ENCODE measurements at regions not wholly inside any gene's neighbourhood (a gene's known extent, or its start where the extent isn't known, plus 50 kb on each side); places are given as distances from the start of the nearest gene placed in this dataset.

- Mint-ChIP-seq H3K9me3 (no peaks in the 10 kb centered on the region), H3K4me3 (no peak overlapping the region), H3K27ac (no peak overlapping the region), H3K4me1 (ENCODE audit: low read depth) (no peaks in the 10 kb centered on the region), H3K36me3 (ENCODE audit: low read depth) (no peaks in the 10 kb centered on the region), H3K27me3 (no peaks in the 10 kb centered on the region)
- intact Hi-C loops (cut with micrococcal nuclease), result no loop called here
- ChIA-PET POLR2A (no interaction called here), CTCF (no interaction called here)
- no peak for TF ChIP-seq CTCF (IDR thresholded peaks at IDR 0.05)
- ATAC-seq (no peak), DNase-seq (no peak)
These were observed 228.8 kb downstream of the ETAA1 start for GRCh38 chr2:67625690-67626475.

DNA sequence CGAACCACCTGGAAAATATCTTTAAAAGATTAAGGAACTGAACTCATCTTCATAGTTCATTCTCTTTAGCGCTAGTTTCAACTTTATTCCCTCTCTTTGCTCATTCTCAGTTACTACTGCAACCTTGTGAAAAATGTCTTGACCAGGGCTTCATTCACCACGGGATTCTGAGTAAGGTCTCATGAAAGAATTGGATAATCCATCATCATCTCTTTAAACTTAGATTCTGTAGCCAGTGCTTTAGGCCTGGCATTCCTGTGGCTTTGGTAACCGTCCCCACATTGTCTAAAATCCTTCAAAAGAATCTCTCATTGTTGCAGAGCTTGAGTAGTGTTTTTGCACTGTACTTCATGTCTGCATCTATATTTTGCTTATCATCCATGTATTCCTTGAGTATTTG lies 229.5 kb downstream of the ETAA1 start:
- H3K36me3 Mint-ChIP-seq (ENCODE audit: low read depth), result no peaks in the 10 kb centered on the region
- intact Hi-C loops (cut with micrococcal nuclease), result no loop called here
- no peak overlapping the region for H3K4me3 Mint-ChIP-seq
- H3K9me3 Mint-ChIP-seq, result no peaks in the 10 kb centered on the region
- no peak overlapping the region for H3K27ac Mint-ChIP-seq
- no peak for TF ChIP-seq CTCF (IDR thresholded peaks at IDR 0.05)
- ATAC-seq (no peak), DNase-seq (no peak)
- no peaks in the 10 kb centered on the region for H3K27me3 Mint-ChIP-seq
- CTCF ChIA-PET, result no interaction called here
- H3K4me1 Mint-ChIP-seq (ENCODE audit: low read depth), result no peaks in the 10 kb centered on the region
- POLR2A ChIA-PET, result no interaction called here

DNA sequence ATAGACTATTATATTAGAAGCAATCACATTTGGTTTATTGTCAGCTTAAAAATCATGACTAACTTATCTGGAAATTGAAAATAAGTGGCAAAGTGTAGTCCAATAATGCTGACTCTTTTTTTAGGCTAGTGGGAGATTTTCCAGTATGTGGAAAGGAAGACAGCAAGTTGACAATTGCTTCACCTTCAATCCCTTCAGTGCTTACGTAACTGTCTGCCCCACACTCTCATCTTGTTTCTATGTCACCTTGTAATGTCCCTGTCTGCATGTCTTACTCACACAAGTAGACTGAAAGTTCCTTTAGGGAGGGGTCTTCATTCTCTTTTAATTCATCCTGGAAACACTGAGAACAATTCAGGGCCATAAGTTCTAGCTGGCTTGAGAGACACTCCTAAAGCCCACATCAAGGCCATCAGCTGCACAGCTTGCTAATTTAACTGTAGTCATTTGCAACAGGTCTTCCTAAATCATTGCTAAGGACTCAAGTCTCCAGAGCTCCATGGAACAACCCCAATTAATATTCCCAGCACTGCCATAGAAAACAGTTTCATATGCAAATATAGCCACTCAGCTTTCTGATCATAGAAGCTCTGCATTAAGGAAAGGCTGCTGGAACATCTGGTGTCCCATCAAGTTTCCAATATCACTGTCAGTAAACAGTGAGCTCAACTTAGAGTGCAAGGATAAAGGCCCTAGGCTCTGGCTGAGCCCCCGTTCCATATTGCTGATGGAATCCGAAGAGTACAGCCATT lies 230.5 kb downstream of the ETAA1 start:
- DNase-seq, result no peak
- Mint-ChIP-seq H3K27me3 (no peaks in the 10 kb centered on the region), H3K36me3 (ENCODE audit: low read depth) (no peaks in the 10 kb centered on the region), H3K4me3 (no peak overlapping the region), H3K27ac (no peak overlapping the region), H3K4me1 (ENCODE audit: low read depth) (no peaks in the 10 kb centered on the region), H3K9me3 (no peaks in the 10 kb centered on the region)
- no peak for ATAC-seq
- CTCF ChIA-PET, result no interaction called here
- intact Hi-C loops (cut with micrococcal nuclease), result no loop called here
- no peak for TF ChIP-seq CTCF (IDR thresholded peaks at IDR 0.05)
- POLR2A ChIA-PET, result no interaction called here

DNA sequence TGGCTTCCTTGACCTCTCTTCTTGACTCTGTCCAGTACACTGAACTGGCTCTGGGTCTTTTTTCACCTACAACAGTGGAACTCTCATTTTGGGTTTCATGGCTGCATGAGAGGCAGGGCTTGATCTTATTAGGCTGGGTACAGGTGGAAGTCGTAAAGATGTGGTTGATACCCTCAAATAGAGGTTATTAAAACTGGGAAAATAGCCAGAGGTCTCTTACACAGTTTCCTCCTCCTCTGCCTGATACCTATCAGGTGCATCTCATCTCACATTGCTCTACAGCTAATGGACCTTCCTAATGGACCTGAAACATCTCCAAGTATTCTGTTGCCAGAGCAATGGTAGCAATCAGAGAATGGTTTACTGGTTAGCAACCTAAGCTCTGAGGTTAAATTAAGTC lies 231.8 kb downstream of the ETAA1 start:
- CTCF ChIA-PET, result no interaction called here
- H3K4me3 Mint-ChIP-seq, result no peak overlapping the region
- DNase-seq (no peak), ATAC-seq (no peak)
- peaks cover 3% of the 10 kb centered on the region for H3K27me3 Mint-ChIP-seq
- H3K4me1 Mint-ChIP-seq (ENCODE audit: low read depth), result no peaks in the 10 kb centered on the region
- intact Hi-C loops (cut with micrococcal nuclease), result no loop called here
- H3K27ac Mint-ChIP-seq, result no peak overlapping the region
- no peak for TF ChIP-seq CTCF (IDR thresholded peaks at IDR 0.05)
- no peaks in the 10 kb centered on the region for H3K36me3 Mint-ChIP-seq (ENCODE audit: low read depth)
- no peaks in the 10 kb centered on the region for H3K9me3 Mint-ChIP-seq
- POLR2A ChIA-PET, result no interaction called here

GRCh38 chr2:67631483-67631882 lies 234.3 kb downstream of the ETAA1 start:
- peaks cover 2% of the 10 kb centered on the region for H3K9me3 Mint-ChIP-seq
- no peak for DNase-seq
- no peaks in the 10 kb centered on the region for H3K4me1 Mint-ChIP-seq (ENCODE audit: low read depth)
- intact Hi-C loops (cut with micrococcal nuclease), result no loop called here
- no peak overlapping the region for H3K27ac Mint-ChIP-seq
- no peak for TF ChIP-seq CTCF (IDR thresholded peaks at IDR 0.05)
- peaks cover 5% of the 10 kb centered on the region for H3K27me3 Mint-ChIP-seq
- ChIA-PET POLR2A (no interaction called here), CTCF (no interaction called here)
- ATAC-seq, result no peak
- H3K4me3 Mint-ChIP-seq, result no peak overlapping the region
- H3K36me3 Mint-ChIP-seq (ENCODE audit: low read depth), result no peaks in the 10 kb centered on the region
